SKM-1 (cell line): ENCODE measurements at regions not wholly inside any gene's neighbourhood (a gene's known extent, or its start where the extent isn't known, plus 50 kb on each side); places are given as distances from the start of the nearest gene placed in this dataset.
"Not testable (repeated sequence)": the region's sequence is repeated elsewhere in the genome, so short reads cannot be mapped to it uniquely, and the experiment has no call there.

Experiments
- DNase-seq: peaks from one replicate; lab custom pipeline; 2025; ENCODE audit not compliant: unreplicated experiment; lab: John Stamatoyannopoulos, UW

GRCh38 chr16:60704726-60705125 is 1331.5 kb downstream of the CDH8 start:
- no peak for DNase-seq

GRCh38 chr16:60703096-60703495 is 1333.1 kb downstream of the CDH8 start:
- no peak for DNase-seq

GRCh38 chr16:60686824-60687223 is 1349.4 kb downstream of the CDH8 start:
- DNase-seq: no peak

- DNase-seq: no peak
Observed at GRCh38 chr16:60684002-60684401, 1352.2 kb downstream of the CDH8 start.

- DNase-seq: no peak
Observed at GRCh38 chr16:60682219-60682618, 1354.0 kb downstream of the CDH8 start.

GRCh38 chr16:60681043-60681442 is 1355.2 kb downstream of the CDH8 start:
- DNase-seq: no peak

GRCh38 chr16:60675022-60675421 is 1361.2 kb downstream of the CDH8 start:
- DNase-seq: no peak

- DNase-seq: no peak
Observed at GRCh38 chr16:60674241-60674640, 1362.0 kb downstream of the CDH8 start.

- DNase-seq: no peak
Observed at GRCh38 chr16:60655514-60656153, 1380.6 kb downstream of the CDH8 start.

- no peak for DNase-seq
Observed at GRCh38 chr16:60651346-60651745, 1384.9 kb downstream of the CDH8 start.

GRCh38 chr16:60648290-60648689 is 1387.9 kb downstream of the CDH8 start:
- DNase-seq: no peak

- not testable (repeated sequence) for DNase-seq
Observed at GRCh38 chr16:60647388-60647787, 1388.8 kb downstream of the CDH8 start.

- no peak for DNase-seq
Observed at GRCh38 chr16:60646631-60647030, 1389.6 kb downstream of the CDH8 start.

GRCh38 chr16:60645541-60645940 is 1390.7 kb downstream of the CDH8 start:
- no peak for DNase-seq

GRCh38 chr16:60642956-60643355 is 1393.3 kb downstream of the CDH8 start:
- no peak for DNase-seq

- DNase-seq: no peak
Observed at GRCh38 chr16:60641067-60641665, 1395.1 kb downstream of the CDH8 start.

- no peak for DNase-seq
Observed at GRCh38 chr16:60640038-60640437, 1396.2 kb downstream of the CDH8 start.

GRCh38 chr16:60636636-60637035 is 1399.6 kb downstream of the CDH8 start:
- DNase-seq: not testable (repeated sequence)

- DNase-seq: no peak
Observed at GRCh38 chr16:60636117-60636516, 1400.1 kb downstream of the CDH8 start.

- no peak for DNase-seq
Observed at GRCh38 chr16:60635548-60635947, 1400.7 kb downstream of the CDH8 start.

GRCh38 chr16:60611844-60612243 is 1424.4 kb downstream of the CDH8 start:
- DNase-seq: no peak

- no peak for DNase-seq
Observed at GRCh38 chr16:60608971-60609370, 1427.3 kb downstream of the CDH8 start.

GRCh38 chr16:60605652-60606051 is 1430.6 kb downstream of the CDH8 start:
- DNase-seq: not testable (repeated sequence)
